Esophagus muscularis mucosa (tissue), 4 donors: ENCODE measurements at regions not wholly inside any gene's neighbourhood (a gene's known extent, or its start where the extent isn't known, plus 50 kb on each side); places are given as distances from the start of the nearest gene placed in this dataset.

Experiments used
- EP300 ChIP-seq: sonication (generic); formaldehyde crosslinking; IDR thresholded peaks from one replicate; pipeline ENCODE4 v1.6.1; 2017; ENCODE audit warnings: antibody characterized with exemption
- POLR2A ChIP-seq: fragments of 450-650 bp; IDR thresholded peaks from one replicate; pipeline ENCODE4 v1.6.1; 2017; ENCODE audit warnings: antibody characterized with exemption, moderate library complexity, mild to moderate bottlenecking, low read depth
- POLR2AphosphoS5 ChIP-seq, 2 donors: sonication (generic); formaldehyde crosslinking; IDR thresholded peaks; one replicate each; pipeline ENCODE4 v1.6.1; 2017; ENCODE audit warnings: antibody characterized with exemption in 2 of 2
- TF ChIP-seq, protein P1 (sequence below), 3 experiments: fragments of 200-600 bp in 2 of 3; fragments of 450-650 bp in 1 of 3; sonication (generic) in 2 of 3; IDR thresholded peaks; one replicate each; pipeline ENCODE4 v1.5.1; 2017 to 2019; ENCODE audit warnings: antibody characterized with exemption in 3 of 3, mild to moderate bottlenecking in 2 of 3, moderate library complexity in 1 of 3

DNA sequence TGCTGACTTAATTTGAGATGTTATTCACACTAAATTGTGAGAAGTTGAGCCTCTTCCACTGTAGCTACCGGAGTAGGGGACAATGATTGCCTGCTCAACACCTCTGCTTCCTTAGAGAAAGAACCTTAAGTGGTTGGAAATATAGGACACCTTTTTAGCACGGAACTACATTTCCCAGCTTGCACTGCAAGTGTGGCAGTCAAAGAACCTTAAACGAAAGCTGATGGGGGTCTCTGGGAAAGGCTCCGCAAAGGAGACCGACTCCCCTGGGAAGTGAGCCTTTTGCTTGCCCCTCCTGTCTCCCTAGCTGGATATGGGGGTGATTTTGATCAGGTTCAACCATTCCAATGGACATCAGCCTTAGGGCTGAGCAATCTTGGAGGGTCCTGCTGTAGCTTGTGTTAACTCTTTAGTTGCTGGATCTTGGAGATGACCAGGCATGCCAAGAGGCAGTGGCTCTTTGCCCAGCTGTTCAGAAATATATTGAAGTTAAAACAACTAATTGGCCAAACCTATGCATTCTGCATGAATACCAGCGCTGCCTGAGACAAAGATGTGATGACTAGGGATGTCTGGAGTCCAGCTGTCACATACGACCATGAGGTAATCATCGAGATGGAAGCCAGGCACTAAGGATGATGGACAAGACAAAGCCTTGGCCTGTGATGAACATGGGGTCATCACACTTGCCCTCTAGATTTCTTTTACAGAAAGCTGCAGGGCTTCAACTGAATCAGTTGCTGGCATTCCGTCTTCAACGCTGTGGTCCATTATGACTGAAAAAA, 286.5 kb downstream of the FOXO1 start:
- TF ChIP-seq POLR2A (no peak), POLR2AphosphoS5 (IDR thresholded peaks at IDR 0.05) (no peak), EP300 (no peak)
- TF ChIP-seq, protein P1, sequence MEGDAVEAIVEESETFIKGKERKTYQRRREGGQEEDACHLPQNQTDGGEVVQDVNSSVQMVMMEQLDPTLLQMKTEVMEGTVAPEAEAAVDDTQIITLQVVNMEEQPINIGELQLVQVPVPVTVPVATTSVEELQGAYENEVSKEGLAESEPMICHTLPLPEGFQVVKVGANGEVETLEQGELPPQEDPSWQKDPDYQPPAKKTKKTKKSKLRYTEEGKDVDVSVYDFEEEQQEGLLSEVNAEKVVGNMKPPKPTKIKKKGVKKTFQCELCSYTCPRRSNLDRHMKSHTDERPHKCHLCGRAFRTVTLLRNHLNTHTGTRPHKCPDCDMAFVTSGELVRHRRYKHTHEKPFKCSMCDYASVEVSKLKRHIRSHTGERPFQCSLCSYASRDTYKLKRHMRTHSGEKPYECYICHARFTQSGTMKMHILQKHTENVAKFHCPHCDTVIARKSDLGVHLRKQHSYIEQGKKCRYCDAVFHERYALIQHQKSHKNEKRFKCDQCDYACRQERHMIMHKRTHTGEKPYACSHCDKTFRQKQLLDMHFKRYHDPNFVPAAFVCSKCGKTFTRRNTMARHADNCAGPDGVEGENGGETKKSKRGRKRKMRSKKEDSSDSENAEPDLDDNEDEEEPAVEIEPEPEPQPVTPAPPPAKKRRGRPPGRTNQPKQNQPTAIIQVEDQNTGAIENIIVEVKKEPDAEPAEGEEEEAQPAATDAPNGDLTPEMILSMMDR (IDR thresholded peaks at IDR 0.05) = no peak
